WTC11 (cell line): ENCODE measurements at regions not wholly inside any gene's neighbourhood (a gene's known extent, or its start where the extent isn't known, plus 50 kb on each side); places are given as distances from the start of the nearest gene placed in this dataset.

Experiments used
- ELF4 ChIP-seq: sonication (generic); formaldehyde crosslinking; IDR thresholded peaks from 2 replicates; pipeline ENCODE4 v1.8.1; 2022; ENCODE audit warnings: low read depth, mild to moderate bottlenecking, moderate library complexity, missing genetic modification reagents
- FOXK1 ChIP-seq: sonication (generic); formaldehyde crosslinking; IDR thresholded peaks from 2 replicates; pipeline ENCODE4 v1.8.0; 2022; ENCODE audit warnings: mild to moderate bottlenecking, moderate library complexity, missing genetic modification reagents
- NFE2L1 ChIP-seq: sonication (generic); formaldehyde crosslinking; IDR thresholded peaks from 2 replicates; pipeline ENCODE4 v1.8.1; 2023; ENCODE audit warnings: missing genetic modification reagents
- RELA ChIP-seq: sonication (generic); formaldehyde crosslinking; IDR thresholded peaks from 2 replicates; pipeline ENCODE4 v1.8.1; 2022; ENCODE audit warnings: missing genetic modification reagents, mild to moderate bottlenecking, borderline replicate concordance
- SP1 ChIP-seq: sonication (generic); formaldehyde crosslinking; conservative IDR thresholded peaks from 2 replicates; pipeline ENCODE4 v1.8.1; 2022; ENCODE audit warnings: missing genetic modification reagents
- ZNF121 ChIP-seq: sonication (generic); formaldehyde crosslinking; IDR thresholded peaks from 2 replicates; pipeline ENCODE4 v1.8.0; 2023; ENCODE audit warnings: missing genetic modification reagents
- TF ChIP-seq, protein P1 (sequence below): fragments of 200-600 bp; IDR thresholded peaks from 2 replicates; pipeline ENCODE4 v1.8.0; 2022; ENCODE audit warnings: antibody characterized with exemption
- TF ChIP-seq, protein P2 (sequence below): sonication (generic); formaldehyde crosslinking; IDR thresholded peaks from 2 replicates; pipeline ENCODE4 v1.8.0; 2022; ENCODE audit warnings: mild to moderate bottlenecking, missing genetic modification reagents
- TF ChIP-seq, protein P3 (sequence below): sonication (generic); formaldehyde crosslinking; IDR thresholded peaks from 2 replicates; pipeline ENCODE4 v1.8.1; 2023; ENCODE audit warnings: mild to moderate bottlenecking, missing genetic modification reagents, moderate library complexity

DNA sequence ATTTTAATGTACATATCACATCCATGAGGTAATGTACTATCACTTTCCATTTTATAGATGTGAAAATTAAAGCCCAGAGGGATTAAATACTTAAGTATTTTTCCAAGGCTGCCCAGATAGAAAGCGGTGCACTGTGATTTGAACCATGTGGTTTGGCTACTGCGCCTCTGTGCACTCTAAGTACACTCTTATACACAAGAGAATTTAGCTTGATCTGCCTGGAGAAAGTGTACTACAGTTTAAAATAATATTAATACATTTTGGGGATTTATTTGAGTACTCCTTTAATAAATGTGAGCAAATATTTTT, 360.4 kb upstream of the ACTBL2 start:
- TF ChIP-seq, protein P1, sequence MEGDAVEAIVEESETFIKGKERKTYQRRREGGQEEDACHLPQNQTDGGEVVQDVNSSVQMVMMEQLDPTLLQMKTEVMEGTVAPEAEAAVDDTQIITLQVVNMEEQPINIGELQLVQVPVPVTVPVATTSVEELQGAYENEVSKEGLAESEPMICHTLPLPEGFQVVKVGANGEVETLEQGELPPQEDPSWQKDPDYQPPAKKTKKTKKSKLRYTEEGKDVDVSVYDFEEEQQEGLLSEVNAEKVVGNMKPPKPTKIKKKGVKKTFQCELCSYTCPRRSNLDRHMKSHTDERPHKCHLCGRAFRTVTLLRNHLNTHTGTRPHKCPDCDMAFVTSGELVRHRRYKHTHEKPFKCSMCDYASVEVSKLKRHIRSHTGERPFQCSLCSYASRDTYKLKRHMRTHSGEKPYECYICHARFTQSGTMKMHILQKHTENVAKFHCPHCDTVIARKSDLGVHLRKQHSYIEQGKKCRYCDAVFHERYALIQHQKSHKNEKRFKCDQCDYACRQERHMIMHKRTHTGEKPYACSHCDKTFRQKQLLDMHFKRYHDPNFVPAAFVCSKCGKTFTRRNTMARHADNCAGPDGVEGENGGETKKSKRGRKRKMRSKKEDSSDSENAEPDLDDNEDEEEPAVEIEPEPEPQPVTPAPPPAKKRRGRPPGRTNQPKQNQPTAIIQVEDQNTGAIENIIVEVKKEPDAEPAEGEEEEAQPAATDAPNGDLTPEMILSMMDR: no peak
- TF ChIP-seq SP1 (CRISPR knock-in tag) (no peak), ZNF121 (CRISPR knock-in tag) (no peak), RELA (CRISPR knock-in tag) (no peak), FOXK1 (no peak), NFE2L1 (CRISPR knock-in tag) (no peak), ELF4 (no peak)
- TF ChIP-seq, protein P2, sequence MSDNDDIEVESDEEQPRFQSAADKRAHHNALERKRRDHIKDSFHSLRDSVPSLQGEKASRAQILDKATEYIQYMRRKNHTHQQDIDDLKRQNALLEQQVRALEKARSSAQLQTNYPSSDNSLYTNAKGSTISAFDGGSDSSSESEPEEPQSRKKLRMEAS (CRISPR knock-in tag): no peak
- TF ChIP-seq, protein P3, sequence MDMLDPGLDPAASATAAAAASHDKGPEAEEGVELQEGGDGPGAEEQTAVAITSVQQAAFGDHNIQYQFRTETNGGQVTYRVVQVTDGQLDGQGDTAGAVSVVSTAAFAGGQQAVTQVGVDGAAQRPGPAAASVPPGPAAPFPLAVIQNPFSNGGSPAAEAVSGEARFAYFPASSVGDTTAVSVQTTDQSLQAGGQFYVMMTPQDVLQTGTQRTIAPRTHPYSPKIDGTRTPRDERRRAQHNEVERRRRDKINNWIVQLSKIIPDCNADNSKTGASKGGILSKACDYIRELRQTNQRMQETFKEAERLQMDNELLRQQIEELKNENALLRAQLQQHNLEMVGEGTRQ (CRISPR knock-in tag): no peak
